Pulmonary artery endothelial cell (primary cell): ENCODE measurements at regions not wholly inside any gene's neighbourhood (a gene's known extent, or its start where the extent isn't known, plus 50 kb on each side); places are given as distances from the start of the nearest gene placed in this dataset.

Experiments
- DNase-seq: peaks from one replicate; pipeline ENCODE4 v3.0.0-alpha.2; 2011; ENCODE audit warnings: low read depth, low spot score

GRCh38 chr2:64768491-64769005 is 114.8 kb upstream of the SERTAD2 start:
- no peak for DNase-seq

- DNase-seq = no peak
These were observed 115.8 kb upstream of the SERTAD2 start for GRCh38 chr2:64769392-64770044.

GRCh38 chr2:64770137-64770780 is 116.5 kb upstream of the SERTAD2 start:
- no peak for DNase-seq

GRCh38 chr2:64770781-64771334 is 117.1 kb upstream of the SERTAD2 start:
- no peak for DNase-seq

- no peak for DNase-seq
These were observed 118.0 kb upstream of the SERTAD2 start for GRCh38 chr2:64771737-64772136.

GRCh38 chr2:64773461-64774118 is 119.9 kb upstream of the SERTAD2 start:
- DNase-seq = no peak

- no peak for DNase-seq
These were observed 124.1 kb upstream of the SERTAD2 start for GRCh38 chr2:64777841-64778240.

GRCh38 chr2:64779117-64779690 is 125.5 kb upstream of the SERTAD2 start:
- peak; percentile 73 for DNase-seq

GRCh38 chr2:64780041-64780440 is 126.3 kb upstream of the SERTAD2 start:
- no peak for DNase-seq

GRCh38 chr2:64781711-64782390 is 128.1 kb upstream of the SERTAD2 start:
- DNase-seq = no peak

- no peak for DNase-seq
These were observed 130.7 kb upstream of the SERTAD2 start for GRCh38 chr2:64784168-64785061.

GRCh38 chr2:64785245-64785644 is 131.5 kb upstream of the SERTAD2 start:
- no peak for DNase-seq

- no peak for DNase-seq
These were observed 132.8 kb upstream of the SERTAD2 start for GRCh38 chr2:64786343-64787018.

- DNase-seq = no peak
These were observed 133.3 kb upstream of the SERTAD2 start for GRCh38 chr2:64787019-64787365.

GRCh38 chr2:64787698-64788097 is 134.0 kb upstream of the SERTAD2 start:
- no peak for DNase-seq

GRCh38 chr2:64789466-64790320 is 136.0 kb upstream of the SERTAD2 start:
- DNase-seq = no peak

- DNase-seq = no peak
These were observed 138.6 kb upstream of the SERTAD2 start for GRCh38 chr2:64792300-64792699.

GRCh38 chr2:64792995-64793639 is 139.4 kb upstream of the SERTAD2 start:
- DNase-seq = peak; percentile 78
